GM23338 (cell line): ENCODE measurements at regions not wholly inside any gene's neighbourhood (a gene's known extent, or its start where the extent isn't known, plus 50 kb on each side); places are given as distances from the start of the nearest gene placed in this dataset.

ENCODE experiments used
- ATAC-seq: fragments of 200-7000 bp; cut with Tn5 transposase; 3 replicates; pipeline ENCODE4 v1.9.1; 2020
- DNase-seq: peaks from one replicate; pipeline ENCODE4 v3.0.0-alpha.2; 2015; ENCODE audit warnings: low spot score
- H2AFZ ChIP-seq: fragments of 200-600 bp; sonication (generic); 2 replicates; pipeline ENCODE4 v1.8.0; 2016; ENCODE audit warnings: antibody characterized with exemption, mild to moderate bottlenecking, moderate library complexity
- H3F3A ChIP-seq: fragments of 200-600 bp; sonication (generic); replicated peaks from 2 replicates; pipeline ENCODE4 v1.8.0; 2017; ENCODE audit warnings: antibody characterized with exemption, mixed run types, low read depth
- H3K27ac ChIP-seq: fragments of 200-600 bp; sonication (generic); 2 replicates; pipeline ENCODE4 v1.6.1; 2016; ENCODE audit warnings: low read depth
- H3K27me3 ChIP-seq: fragments of 200-600 bp; sonication (generic); 2 replicates; pipeline ENCODE4 v1.8.0; 2016; ENCODE audit warnings: mild to moderate bottlenecking, mixed run types, moderate library complexity; ENCODE audit not compliant: insufficient read depth
- H3K36me3 ChIP-seq: fragments of 200-600 bp; sonication (generic); 2 replicates; pipeline ENCODE4 v1.8.0; 2016; ENCODE audit warnings: mild to moderate bottlenecking; ENCODE audit not compliant: insufficient read depth
- H3K4me1 ChIP-seq: fragments of 200-600 bp; sonication (generic); 2 replicates; pipeline ENCODE4 v1.8.0; 2016; ENCODE audit warnings: mild to moderate bottlenecking, moderate library complexity; ENCODE audit not compliant: insufficient read depth
- H3K4me2 ChIP-seq: fragments of 200-600 bp; sonication (generic); 2 replicates; pipeline ENCODE4 v1.7.1; 2017; ENCODE audit warnings: mixed run types
- H3K4me3 ChIP-seq: fragments of 200-600 bp; sonication (generic); 2 replicates; pipeline ENCODE4 v1.6.1; 2016; ENCODE audit warnings: mixed run types
- H3K79me2 ChIP-seq: fragments of 200-600 bp; sonication (generic); replicated peaks from 2 replicates; pipeline ENCODE4 v1.8.0; 2017; ENCODE audit warnings: mild to moderate bottlenecking; ENCODE audit not compliant: insufficient read depth
- H3K9me2 ChIP-seq: fragments of 200-600 bp; sonication (generic); 2 replicates; pipeline ENCODE4 v1.8.0; 2017; ENCODE audit not compliant: insufficient read depth
- H4K20me1 ChIP-seq: fragments of 200-600 bp; sonication (generic); replicated peaks from 2 replicates; pipeline ENCODE4 v1.8.0; 2017; ENCODE audit warnings: mild to moderate bottlenecking; ENCODE audit not compliant: insufficient read depth
- H3K27ac Mint-ChIP-seq: 2 replicates; pipeline ENCODE4 v1.8.0; 2020; ENCODE audit warnings: inconsistent platforms, mild to moderate bottlenecking, moderate library complexity, mixed read lengths
- H3K27me3 Mint-ChIP-seq: 3 replicates; pipeline ENCODE4 v1.8.0; 2022; ENCODE audit warnings: low read depth, mild to moderate bottlenecking, moderate library complexity, mixed read lengths, inconsistent platforms; ENCODE audit not compliant: insufficient read depth, poor library complexity
- H3K36me3 Mint-ChIP-seq: 3 replicates; pipeline ENCODE4 v1.8.0; 2021; ENCODE audit warnings: low read depth, mild to moderate bottlenecking, inconsistent platforms, moderate library complexity, mixed read lengths
- H3K4me1 Mint-ChIP-seq: 3 replicates; pipeline ENCODE4 v1.8.0; 2020; ENCODE audit warnings: mild to moderate bottlenecking, inconsistent platforms, mixed read lengths
- H3K4me3 Mint-ChIP-seq: 3 replicates; pipeline ENCODE4 v1.8.0; 2021; ENCODE audit warnings: moderate library complexity, mild to moderate bottlenecking, inconsistent platforms, mixed read lengths
- H3K9me3 Mint-ChIP-seq: 3 replicates; pipeline ENCODE4 v1.8.0; 2020; ENCODE audit warnings: moderate library complexity, mild to moderate bottlenecking, inconsistent platforms, mixed read lengths
- CREB1 ChIP-seq: fragments of 250-450 bp; sonication (Bioruptor Pico); IDR thresholded peaks from 2 replicates; pipeline ENCODE4 v1.5.0; 2020; ENCODE audit warnings: low read depth, mild to moderate bottlenecking, moderate library complexity
- ETS1 ChIP-seq: IDR thresholded peaks from 2 replicates; pipeline ENCODE4 v1.6.1; 2016; ENCODE audit warnings: antibody characterized with exemption
- EZH2 ChIP-seq: fragments of 200-600 bp; sonication (generic); IDR thresholded peaks from one replicate; pipeline ENCODE4 v1.8.0; 2017; ENCODE audit warnings: antibody characterized with exemption, mild to moderate bottlenecking, low read depth; ENCODE audit not compliant: unreplicated experiment
- EZH2phosphoT487 ChIP-seq: fragments of 200-600 bp; sonication (generic); IDR thresholded peaks from one replicate; pipeline ENCODE4 v1.8.1; 2018; ENCODE audit warnings: antibody characterized with exemption; ENCODE audit not compliant: unreplicated experiment
- JUNB ChIP-seq: IDR thresholded peaks from one replicate; pipeline ENCODE4 v1.6.1; 2016; ENCODE audit warnings: antibody characterized with exemption; ENCODE audit not compliant: unreplicated experiment
- NANOG ChIP-seq: IDR thresholded peaks from 2 replicates; pipeline ENCODE4 v1.6.1; 2016; ENCODE audit warnings: antibody characterized with exemption, borderline replicate concordance
- POLR2AphosphoS5 ChIP-seq: IDR thresholded peaks from 2 replicates; pipeline ENCODE4 v1.6.1; 2016; ENCODE audit warnings: antibody characterized with exemption, low read depth
- STAT1 ChIP-seq: IDR thresholded peaks from one replicate; pipeline ENCODE4 v1.6.1; 2016; ENCODE audit warnings: antibody characterized with exemption; ENCODE audit not compliant: unreplicated experiment
- ZNF114 ChIP-seq: fragments of 250-450 bp; sonication (Bioruptor Pico); IDR thresholded peaks from 2 replicates; pipeline ENCODE4 v1.5.0; 2020; ENCODE audit warnings: mild to moderate bottlenecking, moderate library complexity
- ZNF331 ChIP-seq: fragments of 250-450 bp; sonication (Bioruptor Pico); IDR thresholded peaks from 2 replicates; pipeline ENCODE4 v1.5.0; 2020; ENCODE audit warnings: low read depth, mild to moderate bottlenecking, moderate library complexity
- TF ChIP-seq, protein P1 (sequence below): IDR thresholded peaks from one replicate; pipeline ENCODE4 v1.6.1; 2018; ENCODE audit warnings: antibody characterized with exemption; ENCODE audit not compliant: unreplicated experiment

DNA sequence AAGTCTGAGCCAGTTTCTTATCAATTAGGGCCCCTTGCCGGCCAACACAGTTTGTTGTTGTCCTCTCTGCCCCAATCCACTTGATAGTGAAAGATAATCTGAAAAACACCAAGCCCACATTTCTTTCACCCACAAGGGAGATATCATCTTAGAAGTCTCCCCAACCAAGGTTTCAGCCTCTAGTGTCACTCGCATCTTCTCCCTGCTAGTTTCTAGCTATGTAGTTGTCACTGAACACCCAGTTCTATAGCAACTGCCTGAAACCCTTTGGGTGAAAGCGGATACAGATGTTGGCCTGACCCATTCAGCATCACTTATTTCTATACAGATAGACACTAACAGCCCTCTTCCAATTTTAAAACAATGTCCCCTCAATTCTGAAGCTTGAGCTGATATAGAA lies 116.3 kb downstream of the BMP15 start:
- H3K9me2 ChIP-seq = no peaks in the 10 kb centered on the region
- H4K20me1 ChIP-seq = no peaks in the 10 kb centered on the region
- H3K4me2 ChIP-seq = no peak overlapping the region
- H3K4me3 Mint-ChIP-seq = no peak overlapping the region
- no peak overlapping the region for H3K4me3 ChIP-seq
- H3F3A ChIP-seq = no peaks in the 10 kb centered on the region
- TF ChIP-seq NANOG (no peak), STAT1 (no peak), ZNF331 (no peak), EZH2 (no peak), EZH2phosphoT487 (no peak), ZNF114 (CRISPR knock-in tag) (no peak), POLR2AphosphoS5 (no peak), JUNB (no peak)
- TF ChIP-seq, protein P1, sequence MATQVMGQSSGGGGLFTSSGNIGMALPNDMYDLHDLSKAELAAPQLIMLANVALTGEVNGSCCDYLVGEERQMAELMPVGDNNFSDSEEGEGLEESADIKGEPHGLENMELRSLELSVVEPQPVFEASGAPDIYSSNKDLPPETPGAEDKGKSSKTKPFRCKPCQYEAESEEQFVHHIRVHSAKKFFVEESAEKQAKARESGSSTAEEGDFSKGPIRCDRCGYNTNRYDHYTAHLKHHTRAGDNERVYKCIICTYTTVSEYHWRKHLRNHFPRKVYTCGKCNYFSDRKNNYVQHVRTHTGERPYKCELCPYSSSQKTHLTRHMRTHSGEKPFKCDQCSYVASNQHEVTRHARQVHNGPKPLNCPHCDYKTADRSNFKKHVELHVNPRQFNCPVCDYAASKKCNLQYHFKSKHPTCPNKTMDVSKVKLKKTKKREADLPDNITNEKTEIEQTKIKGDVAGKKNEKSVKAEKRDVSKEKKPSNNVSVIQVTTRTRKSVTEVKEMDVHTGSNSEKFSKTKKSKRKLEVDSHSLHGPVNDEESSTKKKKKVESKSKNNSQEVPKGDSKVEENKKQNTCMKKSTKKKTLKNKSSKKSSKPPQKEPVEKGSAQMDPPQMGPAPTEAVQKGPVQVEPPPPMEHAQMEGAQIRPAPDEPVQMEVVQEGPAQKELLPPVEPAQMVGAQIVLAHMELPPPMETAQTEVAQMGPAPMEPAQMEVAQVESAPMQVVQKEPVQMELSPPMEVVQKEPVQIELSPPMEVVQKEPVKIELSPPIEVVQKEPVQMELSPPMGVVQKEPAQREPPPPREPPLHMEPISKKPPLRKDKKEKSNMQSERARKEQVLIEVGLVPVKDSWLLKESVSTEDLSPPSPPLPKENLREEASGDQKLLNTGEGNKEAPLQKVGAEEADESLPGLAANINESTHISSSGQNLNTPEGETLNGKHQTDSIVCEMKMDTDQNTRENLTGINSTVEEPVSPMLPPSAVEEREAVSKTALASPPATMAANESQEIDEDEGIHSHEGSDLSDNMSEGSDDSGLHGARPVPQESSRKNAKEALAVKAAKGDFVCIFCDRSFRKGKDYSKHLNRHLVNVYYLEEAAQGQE = no peak
- no peak overlapping the region for H3K27ac ChIP-seq
- DNase-seq (no peak), ATAC-seq (no peak)
- H3K79me2 ChIP-seq = no peaks in the 10 kb centered on the region
- no peaks in the 10 kb centered on the region for H3K36me3 Mint-ChIP-seq
- no peak overlapping the region for H2AFZ ChIP-seq
- no peaks in the 10 kb centered on the region for H3K27me3 Mint-ChIP-seq
- no peaks in the 10 kb centered on the region for H3K27me3 ChIP-seq
- no peak overlapping the region for H3K27ac Mint-ChIP-seq
- no peaks in the 10 kb centered on the region for H3K36me3 ChIP-seq
- no peaks in the 10 kb centered on the region for H3K9me3 Mint-ChIP-seq
- H3K4me1 Mint-ChIP-seq = peaks cover 13% of the 10 kb centered on the region
- H3K4me1 ChIP-seq = no peaks in the 10 kb centered on the region

- H3K4me2 ChIP-seq = no peak overlapping the region
- no peak overlapping the region for H2AFZ ChIP-seq
- DNase-seq (no peak), ATAC-seq (no peak)
- no peaks in the 10 kb centered on the region for H3K27me3 ChIP-seq
- H3K36me3 ChIP-seq = no peaks in the 10 kb centered on the region
- H3K4me3 ChIP-seq = no peak overlapping the region
- no peaks in the 10 kb centered on the region for H3K27me3 Mint-ChIP-seq
- no peak overlapping the region for H3K27ac ChIP-seq
- H3K36me3 Mint-ChIP-seq = no peaks in the 10 kb centered on the region
- H3K79me2 ChIP-seq = no peaks in the 10 kb centered on the region
- H3K4me3 Mint-ChIP-seq = no peak overlapping the region
- H3K9me3 Mint-ChIP-seq = peaks cover 3% of the 10 kb centered on the region; the same call in 1 of the 3 replicates
- H3K9me2 ChIP-seq = no peaks in the 10 kb centered on the region
- no peaks in the 10 kb centered on the region for H3K4me1 Mint-ChIP-seq
- H3F3A ChIP-seq = no peaks in the 10 kb centered on the region
- no peaks in the 10 kb centered on the region for H3K4me1 ChIP-seq
- no peak overlapping the region for H3K27ac Mint-ChIP-seq
- H4K20me1 ChIP-seq = no peaks in the 10 kb centered on the region
- TF ChIP-seq EZH2 (no peak), EZH2phosphoT487 (no peak), ETS1 (no peak), POLR2AphosphoS5 (no peak), NANOG (no peak), CREB1 (CRISPR knock-in tag) (no peak), ZNF331 (no peak)
- TF ChIP-seq, protein P1 = no peak
Measured at GRCh38 chrX:51035746-51036145, 125.2 kb downstream of the BMP15 start.
